Lung (tissue), 11 donors: ENCODE measurements at regions not wholly inside any gene's neighbourhood (a gene's known extent, or its start where the extent isn't known, plus 50 kb on each side); places are given as distances from the start of the nearest gene placed in this dataset.

Source experiments
- ATAC-seq: fragments of 200-7000 bp; cut with Tn5 transposase; one replicate; pipeline ENCODE4 v1.9.1; 2020; ENCODE audit warnings: moderate number of reproducible peaks; ENCODE audit not compliant: insufficient read depth, low FRiP score
- DNase-seq, 3 donors: peaks; one replicate each; pipeline ENCODE4 v3.0.0-alpha.2; 2013 to 2017
- H3K27ac ChIP-seq, 2 donors: one replicate each; pipeline ENCODE4 v1.5.1; 2013; ENCODE audit warnings: mild to moderate bottlenecking in 2 of 2, moderate library complexity in 2 of 2, control low read depth in 1 of 2, inconsistent platforms in 1 of 2, low read depth in 1 of 2, low read length in 1 of 2
- H3K27me3 ChIP-seq, 3 donors: one replicate each; pipeline ENCODE4 v1.5.1; 2013; ENCODE audit warnings: low read length in 2 of 3; ENCODE audit not compliant: control insufficient read depth in 3 of 3, insufficient read depth in 3 of 3
- H3K36me3 ChIP-seq, 4 donors: one replicate each; pipeline ENCODE4 v1.5.1; 2013; ENCODE audit warnings: low read length in 4 of 4, mild to moderate bottlenecking in 1 of 4, moderate library complexity in 1 of 4; ENCODE audit not compliant: control insufficient read depth in 4 of 4, insufficient read depth in 4 of 4
- H3K4me1 ChIP-seq, 5 donors: one replicate each; pipeline ENCODE4 v1.5.1; 2013; ENCODE audit warnings: low read length in 5 of 5, mild to moderate bottlenecking in 2 of 5, moderate library complexity in 1 of 5; ENCODE audit not compliant: control insufficient read depth in 5 of 5, insufficient read depth in 5 of 5
- H3K4me3 ChIP-seq: one replicate; pipeline ENCODE4 v1.5.1; 2013; ENCODE audit warnings: mild to moderate bottlenecking, control low read depth, moderate library complexity
- H3K9ac ChIP-seq, 2 donors: one replicate each; pipeline ENCODE4 v1.5.1; 2013; ENCODE audit warnings: low read length in 2 of 2, control low read depth in 1 of 2; ENCODE audit not compliant: insufficient read depth in 1 of 2
- H3K9me3 ChIP-seq, 4 donors: one replicate each; pipeline ENCODE4 v1.5.1; 2013; ENCODE audit warnings: low read length in 3 of 4, mild to moderate bottlenecking in 1 of 4, moderate library complexity in 1 of 4; ENCODE audit not compliant: control insufficient read depth in 4 of 4, insufficient read depth in 3 of 4
- CTCF ChIP-seq: IDR thresholded peaks from 2 replicates; pipeline ENCODE4 v1.5.1; 2012; ENCODE audit warnings: mild to moderate bottlenecking; ENCODE audit errors: control extremely low read depth, extremely low read depth
- WGBS, 2 donors: extraction: QIAGEN DNeasy Blood & Tissue Kit; methylation state at CpG; one replicate each; pipeline ENCODE4 v1.1.7; 2013; 5-methylcytosine and 5-hydroxymethylcytosine counted together
- donor health status: control.
- donor health status: control.
- donor health status: Bipolar disorder and iron deficiency.
- donor health status: healthy.
- donor health status: DM: yes; HTN: yes; CAD: no.

DNA sequence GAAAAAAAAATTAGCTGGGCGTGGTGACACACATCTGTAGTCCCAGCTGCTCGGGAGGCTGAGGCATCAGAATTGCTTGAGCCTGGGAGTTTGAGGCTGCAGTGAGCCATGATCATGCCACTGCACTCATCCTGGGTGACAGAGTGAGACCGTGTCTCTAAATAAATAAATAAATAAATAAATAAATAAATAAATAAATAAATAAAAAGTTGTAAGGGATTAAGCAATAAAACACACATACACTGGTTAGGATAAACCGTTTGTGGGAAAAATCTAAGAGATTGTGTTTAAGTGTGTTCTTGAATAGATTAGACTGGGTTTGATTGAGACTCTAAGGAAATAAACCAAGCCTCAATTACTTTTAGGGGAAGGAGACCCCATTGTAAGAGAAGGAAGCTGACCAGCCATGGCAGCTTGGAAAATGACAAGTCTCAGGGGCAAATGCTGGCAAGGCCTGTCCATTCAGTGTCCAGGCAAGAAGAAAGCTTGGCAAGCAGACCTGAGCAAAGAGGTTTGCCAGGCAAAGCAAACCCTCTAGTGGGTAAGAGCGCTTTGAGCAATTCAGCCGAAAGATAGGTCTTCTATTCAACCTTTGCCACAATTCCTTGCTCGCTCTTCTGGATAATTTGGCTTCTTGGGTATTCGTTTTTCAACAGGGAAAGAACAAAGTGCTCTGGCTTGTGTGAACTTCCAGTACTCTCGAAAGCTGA is 106.9 kb upstream of the SERBP1 start:
- WGBS, 2 donors = 80 to 91% methylated on average over 9 of the region's 9 CpGs
- Histone ChIP-seq H3K9me3 (no peaks in the 10 kb centered on the region), H3K4me3 (no peak overlapping the region), H3K27ac (no peak overlapping the region), H3K27me3 (no peaks in the 10 kb centered on the region), H3K4me1 (peaks cover 0 to 4% (median 0%) of the 10 kb centered on the region in 5 donors), H3K36me3 (no peaks in the 10 kb centered on the region), H3K9ac (no peak overlapping the region)
- no peak for TF ChIP-seq CTCF
- ATAC-seq (no peak), DNase-seq (no peak)

DNA sequence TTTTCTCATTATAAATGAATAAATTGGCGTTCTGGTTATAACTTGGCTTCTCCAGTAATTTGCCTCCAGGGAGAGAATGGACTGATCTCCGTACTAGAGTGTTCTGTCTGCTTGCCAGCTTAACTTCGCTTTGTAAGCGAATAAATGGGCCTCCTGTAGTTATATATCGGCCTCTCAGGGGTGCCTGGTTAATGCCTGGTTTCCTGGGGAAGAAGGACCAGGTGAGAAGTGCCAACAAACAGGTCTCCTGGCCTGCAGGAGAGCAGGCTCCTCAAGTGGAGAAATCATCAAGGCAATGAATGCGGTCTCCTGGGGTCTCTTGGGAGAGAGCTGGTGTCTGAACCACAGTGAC is 107.4 kb upstream of the SERBP1 start:
- peaks cover 0 to 4% (median 0%) of the 10 kb centered on the region in 5 donors for H3K4me1 ChIP-seq
- no peak overlapping the region for H3K4me3 ChIP-seq
- H3K9ac ChIP-seq = no peak overlapping the region
- no peak for TF ChIP-seq CTCF
- DNase-seq (no peak), ATAC-seq (no peak)
- H3K27ac ChIP-seq = no peak overlapping the region
- WGBS, 2 donors = 81 to 90% methylated on average over 6 of the region's 6 CpGs
- H3K9me3 ChIP-seq = no peaks in the 10 kb centered on the region
- no peaks in the 10 kb centered on the region for H3K36me3 ChIP-seq
- no peaks in the 10 kb centered on the region for H3K27me3 ChIP-seq

DNA sequence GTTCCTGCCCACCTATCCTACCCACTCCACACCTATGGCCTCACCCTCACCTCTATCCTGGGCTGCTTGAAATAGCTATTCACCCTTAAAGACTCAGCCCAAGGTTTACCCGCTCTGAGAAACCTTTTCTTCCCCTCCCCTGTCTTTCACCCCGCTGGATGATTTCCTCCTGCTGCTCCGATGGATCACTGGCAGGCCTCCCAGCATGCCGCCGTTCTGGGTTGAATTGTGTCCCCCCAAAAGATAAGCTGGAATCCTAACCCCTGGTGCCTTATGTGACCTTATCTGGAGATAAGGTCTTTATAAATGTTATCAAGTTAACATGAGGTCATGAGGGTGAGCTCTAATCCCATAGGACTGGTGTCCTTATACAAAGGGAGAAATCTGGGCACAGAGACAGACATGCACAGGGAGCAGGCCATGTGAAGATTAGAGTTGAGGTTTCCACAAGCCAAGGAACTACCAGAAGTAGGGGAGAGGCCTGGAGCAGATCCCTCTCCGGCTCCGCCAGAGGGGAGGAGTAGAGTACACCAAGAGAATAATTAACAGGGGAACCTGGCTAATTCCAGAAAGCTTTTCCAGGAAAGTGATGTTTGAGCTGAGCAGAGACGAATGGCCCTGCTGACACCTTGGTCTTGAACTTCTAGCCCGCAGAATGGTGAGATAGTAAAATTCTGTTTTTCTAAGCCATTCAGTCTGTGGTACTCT is 110.0 kb upstream of the SERBP1 start:
- no peaks in the 10 kb centered on the region for H3K9me3 ChIP-seq
- no peak for TF ChIP-seq CTCF
- H3K4me1 ChIP-seq = peaks cover 0 to 1% (median 0%) of the 10 kb centered on the region in 5 donors
- H3K4me3 ChIP-seq = no peak overlapping the region
- ATAC-seq (no peak), DNase-seq (no peak)
- no peak overlapping the region for H3K27ac ChIP-seq
- H3K36me3 ChIP-seq = no peaks in the 10 kb centered on the region
- H3K27me3 ChIP-seq = no peaks in the 10 kb centered on the region
- 84 to 89% methylated on average over 9 of the region's 9 CpGs for WGBS, 2 donors
- no peak overlapping the region for H3K9ac ChIP-seq
